K562 (cell line): ENCODE measurements at regions not wholly inside any gene's neighbourhood (a gene's known extent, or its start where the extent isn't known, plus 50 kb on each side); places are given as distances from the start of the nearest gene placed in this dataset.

ENCODE experiments used
- ATAC-seq: fragments of 200-7000 bp; cut with Tn5 transposase; 3 replicates; pipeline ENCODE4 v1.9.1; 2020; ENCODE audit warnings: moderate library complexity
- BruUV-seq: library from RNA; stranded (reverse); fragments of 400-500 nt; replicated peaks from 2 replicates; lab custom pipeline; 2021; lab: Mats Ljungman, UMichigan
- CTCF ChIA-PET: fragments of 300-600 bp; formaldehyde crosslinking; extraction: SDS; loops from one replicate; lab custom pipeline; 2021; ENCODE audit warnings: low intra/inter-chr PET ratio; lab: Yijun Ruan, JAX
- POLR2A ChIA-PET: fragments of 300-600, 350-650 bp; sonication (Branson Sonifier 250); formaldehyde crosslinking; extraction: SDS; loops from one replicate; lab custom pipeline; 2021; ENCODE audit warnings: antibody characterized with exemption, inconsistent platforms; lab: Yijun Ruan, JAX
- DNase-seq, 4 experiments: peaks; one replicate each; pipeline versions ENCODE4 v3.0.0 to v3.0.0-alpha.2; 2011 to 2018; ENCODE audit warnings: low spot score in 3 of 4, mixed read lengths in 3 of 4; ENCODE audit errors: extremely low read depth in 1 of 4
- FAIRE-seq: peaks from 2 replicates; lab custom pipeline; 2011; peaks lifted over from hg19 to GRCh38; lab: Jason Lieb, UNC
- H2AFZ ChIP-seq: 2 replicates; pipeline ENCODE4 v1.6.0; 2011; ENCODE audit warnings: low read depth, low read length, control low read depth, inconsistent platforms
- H3K27ac ChIP-seq: fragments of 200-600 bp; 3 replicates; pipeline ENCODE4 v1.8.0; 2011; ENCODE audit warnings: low read depth, mild to moderate bottlenecking, control low read depth, inconsistent platforms, low read length, moderate library complexity, mixed read lengths; ENCODE audit errors: extremely low read depth
- H3K27me3 ChIP-seq, 2 experiments: fragments of 300-600 bp in 1 of 2; 2 replicates in 1 of 2; 3 replicates in 1 of 2; pipeline versions ENCODE4 v1.6.0 to v1.8.0; 2011; ENCODE audit warnings: inconsistent platforms in 2 of 2, low read length in 2 of 2, mild to moderate bottlenecking in 1 of 2, mixed read lengths in 1 of 2, moderate library complexity in 1 of 2; ENCODE audit not compliant: control insufficient read depth in 2 of 2, insufficient read depth in 2 of 2
- H3K36me3 ChIP-seq: fragments of 300-600 bp; 3 replicates; pipeline ENCODE4 v1.8.0; 2011; ENCODE audit warnings: mild to moderate bottlenecking, low read length, inconsistent platforms; ENCODE audit not compliant: control insufficient read depth, insufficient read depth
- H3K4me1 ChIP-seq, 2 experiments: fragments of 200-600 bp in 1 of 2; replicated peaks in 1 of 2; 2 replicates in 1 of 2; 3 replicates in 1 of 2; pipeline versions ENCODE4 v1.5.1 to v1.8.0; 2011; ENCODE audit warnings: inconsistent platforms in 2 of 2, low read length in 2 of 2, mild to moderate bottlenecking in 1 of 2, mixed read lengths in 1 of 2, moderate library complexity in 1 of 2; ENCODE audit not compliant: control insufficient read depth in 2 of 2, insufficient read depth in 2 of 2
- H3K4me2 ChIP-seq: 2 replicates; pipeline ENCODE4 v1.6.1; 2011; ENCODE audit warnings: low read length, control low read depth, inconsistent platforms, mixed read lengths; ENCODE audit not compliant: insufficient read depth
- H3K4me3 ChIP-seq: fragments of 200-600 bp; sonication (generic), shearing (Covaris generic); 2 replicates; pipeline ENCODE4 v1.5.1; 2016; ENCODE audit warnings: control low read depth, inconsistent platforms
- H3K79me2 ChIP-seq: fragments of 200-600 bp; 3 replicates; pipeline ENCODE4 v1.8.0; 2011; ENCODE audit warnings: low read length, inconsistent platforms; ENCODE audit not compliant: control insufficient read depth, insufficient read depth
- H3K9ac ChIP-seq, 2 experiments: 2 replicates each; pipeline versions ENCODE4 v1.6.0 to v1.6.1; 2011; ENCODE audit warnings: low read depth in 2 of 2, low read length in 2 of 2, control low read depth in 1 of 2, inconsistent platforms in 1 of 2, mild to moderate bottlenecking in 1 of 2, mixed read lengths in 1 of 2; ENCODE audit not compliant: insufficient read depth in 1 of 2
- H3K9me1 ChIP-seq: one replicate; pipeline ENCODE4 v1.6.0; 2011; ENCODE audit warnings: inconsistent platforms, mild to moderate bottlenecking, low read length, moderate library complexity; ENCODE audit not compliant: control insufficient read depth, insufficient read depth
- H3K9me3 ChIP-seq: replicated peaks from 2 replicates; pipeline ENCODE4 v1.5.1; 2011; ENCODE audit warnings: low read depth, low read length, inconsistent platforms; ENCODE audit not compliant: control insufficient read depth, insufficient read depth
- H4K20me1 ChIP-seq: replicated peaks from 2 replicates; pipeline ENCODE4 v1.6.1; 2011; ENCODE audit warnings: low read length, inconsistent platforms, mixed read lengths; ENCODE audit not compliant: control insufficient read depth, insufficient read depth
- CTCFL ChIP-seq: IDR thresholded peaks from 2 replicates; pipeline ENCODE4 v1.6.1; 2011; ENCODE audit warnings: borderline replicate concordance, low read depth, mild to moderate bottlenecking, moderate library complexity, low read length; ENCODE audit not compliant: insufficient read depth, poor library complexity, severe bottlenecking
- GABPA ChIP-seq: fragments of 200-800 bp; sonication (Bioruptor generic); conservative IDR thresholded peaks from 2 replicates; pipeline ENCODE4 v1.6.1; 2016; ENCODE audit warnings: low read depth, missing genetic modification characterization, missing compliant biosample characterization
- NFE2L1 ChIP-seq: fragments of 450-650 bp; IDR thresholded peaks from 2 replicates; pipeline ENCODE4 v1.6.1; 2016; ENCODE audit warnings: missing genetic modification characterization, low read depth, mild to moderate bottlenecking, missing compliant biosample characterization, moderate library complexity, borderline replicate concordance
- NFXL1 ChIP-seq: fragments of 450-650 bp; formaldehyde crosslinking; IDR thresholded peaks from 2 replicates; pipeline ENCODE4 v1.4.0; 2021; ENCODE audit warnings: mild to moderate bottlenecking
- NR2C1 ChIP-seq, 2 experiments: fragments of 450-650 bp; IDR thresholded peaks; 2 replicates each; pipeline ENCODE4 v1.6.1; 2017; ENCODE audit warnings: mild to moderate bottlenecking in 2 of 2, antibody characterized with exemption in 1 of 2, inconsistent platforms in 1 of 2, missing compliant biosample characterization in 1 of 2, missing genetic modification characterization in 1 of 2
- NR2C2 ChIP-seq, 2 experiments: fragments of 200-800 bp in 1 of 2; sonication (Bioruptor generic) in 1 of 2; sonication (generic) in 1 of 2; formaldehyde crosslinking in 1 of 2; IDR thresholded peaks; 2 replicates each; pipeline versions ENCODE4 v1.6.1 to v1.8.0; 2016 to 2022; ENCODE audit warnings: mild to moderate bottlenecking in 1 of 2, missing compliant biosample characterization in 1 of 2, missing genetic modification characterization in 1 of 2, missing genetic modification reagents in 1 of 2
- NRF1 ChIP-seq, 2 experiments: fragments of 450-650 bp; IDR thresholded peaks in 1 of 2; conservative IDR thresholded peaks in 1 of 2; 2 replicates each; pipeline ENCODE4 v1.6.1; 2014; ENCODE audit warnings: mild to moderate bottlenecking in 2 of 2
- SMAD4 ChIP-seq: fragments of 250-450 bp; sonication (Bioruptor Pico); conservative IDR thresholded peaks from 2 replicates; pipeline ENCODE4 v1.8.0; 2021; ENCODE audit warnings: inconsistent platforms, mild to moderate bottlenecking, moderate library complexity
- TRIM24 ChIP-seq, 2 experiments: fragments of 450-650 bp; IDR thresholded peaks; 2 replicates each; pipeline ENCODE4 v1.6.1; 2016
- ZEB2 ChIP-seq: fragments of 450-650 bp; IDR thresholded peaks from 2 replicates; pipeline ENCODE4 v1.6.1; 2016
- ZFP36 ChIP-seq: fragments of 150-350 bp; IDR thresholded peaks from 2 replicates; pipeline ENCODE4 v1.6.1; 2018; ENCODE audit warnings: low read length, low read depth; ENCODE audit not compliant: partially characterized antibody
- ZNF639 ChIP-seq, 2 experiments: fragments of 200-800 bp in 1 of 2; sonication (Bioruptor generic) in 1 of 2; sonication (generic) in 1 of 2; formaldehyde crosslinking in 1 of 2; IDR thresholded peaks in 1 of 2; conservative IDR thresholded peaks in 1 of 2; 2 replicates each; pipeline versions ENCODE4 v1.5.0 to v1.6.1; 2016 to 2020; ENCODE audit warnings: missing compliant biosample characterization in 1 of 2, missing genetic modification characterization in 1 of 2, missing genetic modification reagents in 1 of 2
- WGBS: fragments of 100-300 bp; shearing (Covaris generic); methylation state at CpG from one replicate; pipeline ENCODE4 v1.1.6; 2016; ENCODE audit warnings: low coverage, mixed read lengths; ENCODE audit not compliant: insufficient coverage; ENCODE audit errors: missing lambda C conversion rate; 5-methylcytosine and 5-hydroxymethylcytosine counted together
- in situ Hi-C: fragments of 300-500 bp; cut with MboI; formaldehyde crosslinking; loops from 4 replicates; pipeline ENCODE4 v1.15.0; 2018; ENCODE audit warnings: inconsistent platforms, mixed read lengths
- intact Hi-C: fragments of 100-400 bp; cut with micrococcal nuclease; formaldehyde crosslinking; loops from 2 replicates; pipeline ENCODE4 v1.14.2; 2022

GRCh38 chr7:156318926-156319325 is 321.6 kb upstream of the RNF32 start (continued):
- TF ChIP-seq CTCFL: no peak
- no peak for TF ChIP-seq ZFP36
- no peak for TF ChIP-seq ZNF639 (CRISPR knock-in tag; conservative IDR thresholded peaks at IDR 0.05 in 1 of 2, IDR thresholded peaks at IDR 0.05 in 1 of 2)
- TF ChIP-seq NFXL1: no peak

- in situ Hi-C loops (no loop called here), intact Hi-C loops (no loop called here)
- 1% methylated on average over 18 of the region's 18 CpGs for WGBS
- ATAC-seq (peak; percentile 64), FAIRE-seq (no peak), DNase-seq (no peak)
- no peaks in the 10 kb centered on the region for H3K79me2 ChIP-seq
- H3K9me1 ChIP-seq: no peaks in the 10 kb centered on the region
- H3K9me3 ChIP-seq: no peaks in the 10 kb centered on the region; the same call in 1 of the 2 replicates
- no peak overlapping the region for H3K9ac ChIP-seq
- H3K4me2 ChIP-seq: peak overlapping the region; percentile 8; the same call in 1 of the 2 replicates
- BruUV-seq: no TSS peak
- H4K20me1 ChIP-seq: no peaks in the 10 kb centered on the region
- H3K27me3 ChIP-seq: peaks cover 8 to 18% of the 10 kb centered on the region in 2 experiments; a peak in 3 of 5 replicates
- no peak overlapping the region for H3K27ac ChIP-seq
- H3K4me3 ChIP-seq: no peak overlapping the region
- 0 out of 2 replicates have a peak overlapping the region, but pooled peaks have one; percentile 16 for H2AFZ ChIP-seq
- POLR2A ChIA-PET: no interaction called here
- CTCF ChIA-PET: no interaction called here
- H3K4me1 ChIP-seq: no peaks in the 10 kb centered on the region
- no peaks in the 10 kb centered on the region for H3K36me3 ChIP-seq
- TF ChIP-seq NR2C2 (CRISPR knock-in tag; IDR thresholded peaks at IDR 0.05): no peak
- peak; percentile 78 for TF ChIP-seq NR2C2 (tag; IDR thresholded peaks at IDR 0.05)
- 0 out of 2 replicates have a peak, but pooled peaks have one; percentile 13 for TF ChIP-seq NR2C1 (IDR thresholded peaks at IDR 0.05)
- no peak for TF ChIP-seq NR2C1 (tag; IDR thresholded peaks at IDR 0.05)
- peak; percentile 66 for TF ChIP-seq GABPA (tag)
- peak; percentile 63 to 72 for TF ChIP-seq NRF1 (conservative IDR thresholded peaks at IDR 0.05 in 1 of 2, IDR thresholded peaks at IDR 0.05 in 1 of 2)
- TF ChIP-seq TRIM24 (IDR thresholded peaks at IDR 0.05): no peak
- no peak for TF ChIP-seq ZEB2
- no peak for TF ChIP-seq NFE2L1 (tag)
- no peak for TF ChIP-seq SMAD4 (CRISPR knock-in tag)
Measured at GRCh38 chr7:156318426-156318825, 322.1 kb upstream of the RNF32 start.
